Naive thymus-derived CD4-positive, alpha-beta T cell (primary cell): ENCODE measurements at regions not wholly inside any gene's neighbourhood (a gene's known extent, or its start where the extent isn't known, plus 50 kb on each side); places are given as distances from the start of the nearest gene placed in this dataset.
A peak's percentile ranks its signal among the peaks of the same experiment; 100 is the strongest.

Source experiments
- ATAC-seq: fragments of 150-1000 bp; cut with Tn5 transposase; 2 replicates; pipeline ENCODE4 v1.10.0; 2021; ENCODE audit warnings: mild to moderate bottlenecking, moderate library complexity
- CTCF ChIA-PET: fragments of 350-600 bp; sonication (Branson Sonifier 250); formaldehyde crosslinking; loops from one replicate; lab custom pipeline; 2021; ENCODE audit warnings: antibody characterized with exemption; lab: Charles Lee
- POLR2A ChIA-PET: fragments of 350-600 bp; sonication (Branson Sonifier 250); formaldehyde crosslinking; loops from one replicate; lab custom pipeline; 2021; ENCODE audit warnings: antibody characterized with exemption, inconsistent platforms; lab: Charles Lee
- DNase-seq, 9 donors: peaks; one replicate each; pipeline versions ENCODE4 v3.0.0 to v3.0.0-alpha.2; 2020 to 2022; ENCODE audit warnings: mixed read lengths in 1 of 9
- H3K27ac ChIP-seq: one replicate; pipeline ENCODE4 v1.7.0; 2013; ENCODE audit warnings: mild to moderate bottlenecking, low read depth, low read length, moderate library complexity
- H3K27me3 ChIP-seq, 2 donors: one replicate each; pipeline ENCODE4 v1.7.0; 2013; ENCODE audit warnings: low read length in 2 of 2, mild to moderate bottlenecking in 2 of 2, moderate library complexity in 2 of 2; ENCODE audit not compliant: control insufficient read depth in 2 of 2, insufficient read depth in 2 of 2
- H3K36me3 ChIP-seq, 3 experiments: 1 replicate in 2 of 3; 2 replicates in 1 of 3; pipeline ENCODE4 v1.7.0; 2013; ENCODE audit warnings: low read length in 3 of 3, mild to moderate bottlenecking in 3 of 3, moderate library complexity in 1 of 3; ENCODE audit not compliant: insufficient read depth in 3 of 3, control insufficient read depth in 2 of 3
- H3K4me1 ChIP-seq, 2 donors: one replicate each; pipeline ENCODE4 v1.7.0; 2013; ENCODE audit warnings: low read length in 2 of 2, mild to moderate bottlenecking in 2 of 2, moderate library complexity in 1 of 2; ENCODE audit not compliant: control insufficient read depth in 2 of 2, insufficient read depth in 2 of 2
- H3K4me3 ChIP-seq: 2 replicates; pipeline ENCODE4 v1.7.0; 2013; ENCODE audit warnings: mild to moderate bottlenecking, low read length
- H3K9me3 ChIP-seq, 3 experiments: 1 replicate in 2 of 3; 2 replicates in 1 of 3; pipeline ENCODE4 v1.7.0; 2013; ENCODE audit warnings: low read length in 3 of 3; ENCODE audit not compliant: control insufficient read depth in 2 of 3
- H3K27ac Mint-ChIP-seq, 9 donors: one replicate each; pipeline ENCODE4 v1.8.0; 2020 to 2022; ENCODE audit warnings: mixed read lengths in 9 of 9, mild to moderate bottlenecking in 8 of 9, moderate library complexity in 5 of 9, inconsistent platforms in 2 of 9
- H3K27me3 Mint-ChIP-seq, 5 donors: one replicate each; pipeline ENCODE4 v1.8.0; 2021 to 2022; ENCODE audit warnings: mixed read lengths in 5 of 5, mild to moderate bottlenecking in 1 of 5
- H3K36me3 Mint-ChIP-seq, 5 donors: one replicate each; pipeline ENCODE4 v1.8.0; 2020 to 2022; ENCODE audit warnings: mixed read lengths in 5 of 5, mild to moderate bottlenecking in 3 of 5, inconsistent platforms in 1 of 5
- H3K4me1 Mint-ChIP-seq, 7 donors: one replicate each; pipeline ENCODE4 v1.8.0; 2020 to 2022; ENCODE audit warnings: mixed read lengths in 7 of 7, mild to moderate bottlenecking in 3 of 7, inconsistent platforms in 1 of 7
- H3K4me3 Mint-ChIP-seq, 10 donors: one replicate each; pipeline ENCODE4 v1.8.0; 2020 to 2022; ENCODE audit warnings: mild to moderate bottlenecking in 10 of 10, mixed read lengths in 10 of 10, moderate library complexity in 6 of 10, inconsistent platforms in 2 of 10
- H3K9me3 Mint-ChIP-seq, 11 donors: one replicate each; pipeline ENCODE4 v1.8.0; 2020 to 2022; ENCODE audit warnings: mixed read lengths in 11 of 11, mild to moderate bottlenecking in 4 of 11, inconsistent platforms in 1 of 11, moderate library complexity in 1 of 11
- intact Hi-C, 2 donors: fragments of 100-400 bp; cut with micrococcal nuclease; formaldehyde crosslinking; loops; one replicate each; pipeline ENCODE4 v1.15.1; 2023

GRCh38 chrX:2640436-2641150, 50.5 kb upstream of the CD99 start:
- no peak overlapping the region for H3K27ac Mint-ChIP-seq
- H3K36me3 ChIP-seq, result peaks cover 0 to 5% (median 0%) of the 10 kb centered on the region in 3 experiments
- no peak overlapping the region for H3K27ac ChIP-seq
- no peaks in the 10 kb centered on the region for H3K27me3 Mint-ChIP-seq
- intact Hi-C loops, result loop anchor here in 1 of 2 donors (5.0 kb wide), 1 partner anchor 52 kb away; the partner anchor contains the start of gene CD99
- POLR2A ChIA-PET, result no interaction called here
- no peaks in the 10 kb centered on the region for H3K9me3 Mint-ChIP-seq
- ATAC-seq (no peak), DNase-seq (no peak)
- no peak overlapping the region for H3K4me3 Mint-ChIP-seq
- no peaks in the 10 kb centered on the region for H3K9me3 ChIP-seq
- no peaks in the 10 kb centered on the region for H3K4me1 ChIP-seq
- peaks cover 0 to 4% (median 0%) of the 10 kb centered on the region in 7 donors for H3K4me1 Mint-ChIP-seq
- peaks cover 4 to 55% (median 27%) of the 10 kb centered on the region in 5 donors for H3K36me3 Mint-ChIP-seq
- CTCF ChIA-PET, result no interaction called here
- H3K4me3 ChIP-seq, result no peak overlapping the region
- no peaks in the 10 kb centered on the region for H3K27me3 ChIP-seq

GRCh38 chrX:2638279-2638678, 52.8 kb upstream of the CD99 start:
- no peaks in the 10 kb centered on the region for H3K4me1 ChIP-seq
- ChIA-PET CTCF (no interaction called here), POLR2A (no interaction called here)
- Mint-ChIP-seq H3K9me3 (no peaks in the 10 kb centered on the region), H3K36me3 (peaks cover 4 to 50% (median 25%) of the 10 kb centered on the region in 5 donors), H3K4me3 (no peak overlapping the region), H3K27ac (no peak overlapping the region), H3K4me1 (peaks cover 0 to 4% (median 0%) of the 10 kb centered on the region in 7 donors), H3K27me3 (no peaks in the 10 kb centered on the region)
- H3K36me3 ChIP-seq, result peaks cover 0 to 5% (median 0%) of the 10 kb centered on the region in 3 experiments
- no peak overlapping the region for H3K4me3 ChIP-seq
- intact Hi-C loops, result no loop called here
- H3K27ac ChIP-seq, result no peak overlapping the region
- ATAC-seq, result no peak
- peak in 1 of 9 donors; percentile 25 for DNase-seq
- no peaks in the 10 kb centered on the region for H3K9me3 ChIP-seq
- H3K27me3 ChIP-seq, result no peaks in the 10 kb centered on the region

GRCh38 chrX:2635342-2635741, 55.8 kb upstream of the CD99 start:
- H3K36me3 Mint-ChIP-seq, result peaks cover 11 to 55% (median 50%) of the 10 kb centered on the region in 5 donors
- peaks cover 0 to 4% of the 10 kb centered on the region in 2 donors for H3K4me1 ChIP-seq
- peaks cover 3 to 5% (median 5%) of the 10 kb centered on the region in 3 experiments for H3K9me3 ChIP-seq
- H3K4me3 ChIP-seq, result no peak overlapping the region
- H3K27me3 Mint-ChIP-seq, result no peaks in the 10 kb centered on the region
- no peak overlapping the region for H3K27ac ChIP-seq
- H3K4me3 Mint-ChIP-seq, result no peak overlapping the region
- H3K27ac Mint-ChIP-seq, result no peak overlapping the region
- H3K27me3 ChIP-seq, result no peaks in the 10 kb centered on the region
- DNase-seq (no peak), ATAC-seq (no peak)
- H3K9me3 Mint-ChIP-seq, result peaks cover 9 to 26% (median 22%) of the 10 kb centered on the region in 11 donors
- no peaks in the 10 kb centered on the region for H3K36me3 ChIP-seq
- intact Hi-C loops, result no loop called here
- H3K4me1 Mint-ChIP-seq, result peaks cover under 1 to 25% (median 22%) of the 10 kb centered on the region in 7 donors
- POLR2A ChIA-PET, result no interaction called here
- CTCF ChIA-PET, result no interaction called here

GRCh38 chrX:2632533-2633504, 58.3 kb upstream of the CD99 start:
- Mint-ChIP-seq H3K27me3 (no peaks in the 10 kb centered on the region), H3K36me3 (peaks cover 30 to 58% (median 55%) of the 10 kb centered on the region in 5 donors), H3K4me1 (peaks cover 16 to 50% (median 46%) of the 10 kb centered on the region in 7 donors), H3K4me3 (peak overlapping the region in 4 of 10 donors; percentile 22 to 75 (median 62)), H3K9me3 (peaks cover 25 to 51% (median 40%) of the 10 kb centered on the region in 11 donors), H3K27ac (peak overlapping the region in 7 of 9 donors; percentile 26 to 100 (median 98))
- Histone ChIP-seq H3K4me3 (no peak overlapping the region), H3K36me3 (no peaks in the 10 kb centered on the region), H3K4me1 (peaks cover 16% of the 10 kb centered on the region in 2 donors), H3K27ac (no peak overlapping the region), H3K27me3 (no peaks in the 10 kb centered on the region), H3K9me3 (peaks cover 12 to 20% (median 18%) of the 10 kb centered on the region in 3 experiments)
- POLR2A ChIA-PET, result no interaction called here
- intact Hi-C loops, result no loop called here
- DNase-seq, result peak in 1 of 9 donors; percentile 26
- CTCF ChIA-PET, result no interaction called here
- ATAC-seq, result no peak

- Histone ChIP-seq H3K27ac (no peak overlapping the region), H3K4me1 (peaks cover 16% of the 10 kb centered on the region in 2 donors), H3K9me3 (peaks cover 12 to 20% (median 18%) of the 10 kb centered on the region in 3 experiments), H3K27me3 (no peaks in the 10 kb centered on the region), H3K36me3 (peaks cover 0 to 2% (median 0%) of the 10 kb centered on the region in 3 experiments), H3K4me3 (no peak overlapping the region)
- peak overlapping the region; percentile 21 to 84 (median 68) for H3K4me3 Mint-ChIP-seq
- ChIA-PET POLR2A (no interaction called here), CTCF (no interaction called here)
- DNase-seq (peak in 1 of 9 donors; percentile 25), ATAC-seq (no peak)
- H3K4me1 Mint-ChIP-seq, result peaks cover 22 to 56% (median 52%) of the 10 kb centered on the region in 7 donors
- H3K27ac Mint-ChIP-seq, result peak overlapping the region; percentile 92 to 100 (median 98)
- intact Hi-C loops, result loop anchor here in 1 of 2 donors (2.0 kb wide), 1 partner anchor 65 kb away; no protein-coding TSS in a partner anchor
- H3K9me3 Mint-ChIP-seq, result peaks cover 25 to 57% (median 43%) of the 10 kb centered on the region in 11 donors
- peaks cover 37 to 60% (median 58%) of the 10 kb centered on the region in 5 donors for H3K36me3 Mint-ChIP-seq
- no peaks in the 10 kb centered on the region for H3K27me3 Mint-ChIP-seq
These were observed 59.2 kb upstream of the CD99 start for GRCh38 chrX:2631743-2632532.
